C4-2B (cell line): ENCODE measurements at regions not wholly inside any gene's neighbourhood (a gene's known extent, or its start where the extent isn't known, plus 50 kb on each side); places are given as distances from the start of the nearest gene placed in this dataset.

Experiments used
- H3K27ac ChIP-seq: fragments of 450-650 bp; 2 replicates; pipeline ENCODE4 v1.5.1; 2017
- CTCF ChIP-seq: fragments of 450-650 bp; conservative IDR thresholded peaks from 2 replicates; pipeline ENCODE4 v1.5.1; 2017; ENCODE audit warnings: mild to moderate bottlenecking
- ZFX ChIP-seq: fragments of 450-650 bp; IDR thresholded peaks from 2 replicates; pipeline ENCODE4 v1.6.1; 2017

GRCh38 chr21:35581640-35582039, 478.7 kb downstream of the SETD4 start:
- TF ChIP-seq CTCF (no peak), ZFX (no peak)
- H3K27ac ChIP-seq, result no peak overlapping the region

DNA sequence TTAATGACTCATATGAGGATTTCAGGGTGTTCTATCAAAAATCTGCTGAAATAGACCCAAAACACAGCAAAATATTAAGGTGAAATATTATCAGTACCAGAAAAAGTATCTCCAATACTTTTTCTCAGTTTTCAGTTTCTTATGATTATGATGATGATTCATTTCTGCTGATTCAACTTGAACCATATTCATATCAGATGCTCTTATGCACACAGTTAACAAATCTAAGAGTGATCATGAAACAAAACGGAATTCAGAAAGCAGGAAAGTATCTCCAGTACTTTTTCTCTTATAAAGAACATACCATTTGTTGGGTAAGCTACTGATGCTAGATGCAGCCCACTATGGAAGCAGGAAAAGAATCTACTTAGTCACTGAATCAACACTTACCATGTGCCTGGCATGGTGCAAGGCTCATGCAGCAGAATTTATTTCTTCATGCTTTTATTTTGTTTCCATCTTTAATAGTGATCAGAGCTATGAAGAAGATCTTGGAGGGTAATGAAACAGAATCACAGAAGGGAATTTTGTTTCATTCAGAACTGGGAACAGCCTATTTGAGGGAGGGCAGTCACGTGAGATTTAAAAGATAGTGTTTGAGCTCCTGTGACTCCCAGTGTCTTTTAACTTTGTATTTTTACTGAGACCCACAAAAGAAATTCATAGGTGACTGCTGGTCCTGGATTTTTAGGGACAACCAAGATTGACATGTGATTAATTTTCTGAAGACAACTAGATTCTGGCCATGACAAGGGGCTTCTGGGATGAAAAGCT, 480.6 kb downstream of the SETD4 start:
- no peak overlapping the region for H3K27ac ChIP-seq
- TF ChIP-seq CTCF (no peak), ZFX (no peak)

DNA sequence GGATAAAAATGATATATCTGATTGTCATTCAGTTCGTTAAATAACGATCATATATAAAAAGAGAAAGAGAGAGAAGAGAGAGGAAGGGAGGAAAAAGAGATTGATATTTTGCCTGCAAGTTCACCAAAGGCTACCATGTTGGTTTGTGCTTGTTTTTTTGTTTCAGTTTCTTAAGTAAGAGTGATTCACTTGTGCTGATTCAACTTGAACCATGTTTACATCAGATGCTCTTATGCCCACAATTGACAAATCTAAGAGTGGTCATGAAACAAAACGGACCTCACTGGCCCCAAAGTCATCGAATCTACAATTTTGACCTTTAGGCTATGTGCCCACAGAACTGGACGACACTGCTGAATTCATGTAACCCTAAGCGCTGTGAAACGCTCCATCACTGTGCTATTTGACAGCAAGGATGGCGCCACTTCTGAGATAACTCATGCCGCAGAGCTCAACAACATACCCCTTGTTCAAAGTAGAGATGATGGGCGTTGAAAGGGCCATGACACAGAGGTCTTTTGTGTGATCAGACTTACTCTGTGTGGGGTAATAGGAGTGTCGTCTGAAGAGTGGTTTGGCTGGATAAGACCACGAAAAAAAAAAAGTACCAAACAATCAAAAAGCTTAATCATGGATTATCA, 481.4 kb downstream of the SETD4 start:
- no peak overlapping the region for H3K27ac ChIP-seq
- TF ChIP-seq ZFX (no peak), CTCF (no peak)

GRCh38 chr21:35578347-35578782, 482.0 kb downstream of the SETD4 start:
- TF ChIP-seq ZFX (no peak), CTCF (no peak)
- H3K27ac ChIP-seq, result no peak overlapping the region

DNA sequence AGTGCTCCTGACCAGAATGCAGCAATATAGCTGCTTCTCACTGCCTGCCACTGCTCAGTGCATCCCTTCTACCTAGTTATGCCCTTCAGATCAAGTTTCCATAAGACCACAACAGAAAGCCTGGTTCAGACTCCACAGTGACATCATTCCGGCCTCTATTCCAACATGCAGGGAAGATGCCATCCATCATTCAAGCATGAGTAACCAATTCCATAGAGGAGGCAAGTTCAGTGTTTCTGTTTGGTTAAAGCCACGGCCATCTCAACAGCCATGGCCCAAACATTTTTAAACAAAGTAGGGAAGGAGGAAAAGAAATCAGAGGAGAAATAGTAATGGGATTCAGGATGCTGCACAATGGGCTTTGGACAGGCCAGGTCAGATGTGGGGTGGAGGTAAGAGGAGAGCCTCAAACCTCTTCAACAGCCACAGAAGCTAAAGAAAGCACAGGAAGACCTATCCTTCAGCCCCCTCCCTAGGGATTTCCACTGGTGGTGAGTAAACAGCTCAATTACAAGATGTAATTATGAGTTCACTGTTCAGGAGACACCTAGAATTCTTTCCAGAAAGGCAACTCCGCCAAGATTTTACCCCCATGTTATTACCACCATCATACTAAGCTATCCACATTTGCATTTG, 484.9 kb downstream of the SETD4 start:
- no peak for TF ChIP-seq CTCF
- TF ChIP-seq ZFX, result no peak
- no peak overlapping the region for H3K27ac ChIP-seq

DNA sequence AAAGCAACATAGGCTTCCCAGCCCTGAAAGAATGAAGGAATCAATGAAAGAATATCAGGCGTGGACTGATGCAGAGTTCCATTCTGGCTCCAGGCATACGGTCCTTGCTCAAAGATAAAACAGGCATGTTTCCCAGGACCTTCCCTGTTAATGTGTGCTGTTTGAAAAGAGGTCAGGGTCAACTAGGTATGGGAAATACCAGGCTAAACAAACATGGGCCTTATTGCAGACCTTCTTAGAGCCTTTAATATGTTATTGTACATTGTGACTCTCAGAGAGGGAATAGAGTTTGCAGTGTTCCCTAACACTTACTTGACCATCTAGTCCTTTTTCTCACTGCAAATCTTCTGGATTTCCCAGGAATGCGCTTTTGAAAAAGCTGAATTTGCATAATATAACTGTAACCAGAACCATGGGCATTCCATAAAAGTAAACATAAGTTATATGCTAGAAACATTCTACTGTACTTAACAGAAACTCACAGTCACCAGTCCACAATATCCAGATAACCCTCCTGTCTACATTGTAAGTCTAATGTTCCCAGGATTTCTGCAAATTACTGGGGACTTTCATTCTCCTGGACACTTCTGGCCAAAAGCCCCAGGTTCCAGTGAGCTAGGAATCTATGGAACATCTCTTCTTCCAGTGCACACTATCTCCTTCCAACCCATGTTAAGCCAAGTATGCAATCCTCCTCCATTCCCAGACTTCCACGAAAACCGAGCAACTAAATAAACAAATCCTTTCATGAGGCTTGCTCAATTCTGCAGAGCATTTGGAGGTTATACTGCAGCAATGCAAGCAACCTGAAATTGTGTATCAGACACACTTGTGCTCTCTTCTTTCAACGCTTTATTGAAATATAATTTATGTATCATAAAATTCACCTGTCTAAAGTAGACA, 486.6 kb downstream of the SETD4 start:
- TF ChIP-seq ZFX (no peak), CTCF (no peak)
- no peak overlapping the region for H3K27ac ChIP-seq
